ENCODE measurements at regions not wholly inside any gene's neighbourhood (a gene's known extent, or its start where the extent isn't known, plus 50 kb on each side); places are given as distances from the start of the nearest gene placed in this dataset.
A peak's percentile ranks its signal among the peaks of the same experiment; 100 is the strongest.

DNA sequence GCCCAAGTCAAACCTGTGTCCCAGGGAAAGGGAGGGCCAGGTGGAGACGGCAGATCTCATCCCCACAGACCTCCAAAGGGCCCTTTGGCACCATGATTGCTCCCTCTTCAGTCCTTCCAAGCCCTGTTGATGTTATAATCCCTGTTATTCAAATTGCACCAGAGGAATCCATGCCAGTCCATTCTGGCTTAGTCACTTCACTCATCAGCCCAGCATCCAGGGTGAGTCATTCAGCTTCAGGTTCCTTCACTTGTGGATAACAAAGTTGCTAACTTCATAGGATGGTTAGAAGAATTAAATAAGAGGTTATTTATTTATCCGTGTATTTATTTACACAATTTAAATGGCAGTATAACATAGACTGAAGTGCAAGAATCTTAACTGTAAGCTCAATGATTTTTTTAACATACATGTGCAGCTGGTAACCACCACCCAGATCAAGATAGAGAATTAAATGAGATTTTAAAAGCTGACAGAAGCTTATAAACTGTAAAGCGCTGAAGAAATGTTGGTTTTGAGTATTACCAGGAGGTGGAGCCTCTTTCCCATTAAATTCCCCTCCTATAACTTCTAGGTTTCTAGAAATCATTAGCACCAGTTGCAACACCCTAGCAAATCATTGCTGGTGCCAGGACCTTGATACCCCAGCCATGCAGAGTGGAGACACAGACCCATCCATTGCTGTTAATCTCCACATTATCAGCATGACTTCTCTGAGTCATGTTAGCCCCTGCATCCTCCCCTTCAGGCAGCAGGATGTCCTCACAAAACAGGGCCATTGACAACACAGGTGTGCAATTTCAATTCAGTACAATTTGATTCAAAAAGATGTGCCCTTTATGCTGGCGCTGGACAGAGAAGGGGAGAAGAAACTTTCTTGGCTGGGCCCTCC lies 77.4 kb downstream of the SEC61B start:
- H3K27me3 ChIP-seq (ENCODE audit: insufficient read depth, low read depth), result no peaks in the 10 kb centered on the region
- H2AFZ ChIP-seq (ENCODE audit: low read depth), result no peak overlapping the region
- no peaks in the 10 kb centered on the region for H3K36me3 ChIP-seq (ENCODE audit: insufficient read depth)
- no peaks in the 10 kb centered on the region for H3K4me1 ChIP-seq (ENCODE audit: low read depth, poor library complexity, severe bottlenecking)
- H3K9ac ChIP-seq, result no peak overlapping the region
- H3K79me2 ChIP-seq (ENCODE audit: insufficient read depth, low read depth), result no peaks in the 10 kb centered on the region
- no peaks in the 10 kb centered on the region for H4K20me1 ChIP-seq (ENCODE audit: insufficient read depth)
- TF ChIP-seq, protein P1, sequence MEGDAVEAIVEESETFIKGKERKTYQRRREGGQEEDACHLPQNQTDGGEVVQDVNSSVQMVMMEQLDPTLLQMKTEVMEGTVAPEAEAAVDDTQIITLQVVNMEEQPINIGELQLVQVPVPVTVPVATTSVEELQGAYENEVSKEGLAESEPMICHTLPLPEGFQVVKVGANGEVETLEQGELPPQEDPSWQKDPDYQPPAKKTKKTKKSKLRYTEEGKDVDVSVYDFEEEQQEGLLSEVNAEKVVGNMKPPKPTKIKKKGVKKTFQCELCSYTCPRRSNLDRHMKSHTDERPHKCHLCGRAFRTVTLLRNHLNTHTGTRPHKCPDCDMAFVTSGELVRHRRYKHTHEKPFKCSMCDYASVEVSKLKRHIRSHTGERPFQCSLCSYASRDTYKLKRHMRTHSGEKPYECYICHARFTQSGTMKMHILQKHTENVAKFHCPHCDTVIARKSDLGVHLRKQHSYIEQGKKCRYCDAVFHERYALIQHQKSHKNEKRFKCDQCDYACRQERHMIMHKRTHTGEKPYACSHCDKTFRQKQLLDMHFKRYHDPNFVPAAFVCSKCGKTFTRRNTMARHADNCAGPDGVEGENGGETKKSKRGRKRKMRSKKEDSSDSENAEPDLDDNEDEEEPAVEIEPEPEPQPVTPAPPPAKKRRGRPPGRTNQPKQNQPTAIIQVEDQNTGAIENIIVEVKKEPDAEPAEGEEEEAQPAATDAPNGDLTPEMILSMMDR (conservative IDR thresholded peaks at IDR 0.05; ENCODE audit: low read depth, low read length), result peak; percentile 30
- H3K4me2 ChIP-seq, result no peak overlapping the region
- no peak overlapping the region for H3K4me3 ChIP-seq (IDR thresholded peaks at IDR 0.05; ENCODE audit: insufficient read depth, low read depth, low read length)
- no peak overlapping the region for H3K27ac ChIP-seq

DNA sequence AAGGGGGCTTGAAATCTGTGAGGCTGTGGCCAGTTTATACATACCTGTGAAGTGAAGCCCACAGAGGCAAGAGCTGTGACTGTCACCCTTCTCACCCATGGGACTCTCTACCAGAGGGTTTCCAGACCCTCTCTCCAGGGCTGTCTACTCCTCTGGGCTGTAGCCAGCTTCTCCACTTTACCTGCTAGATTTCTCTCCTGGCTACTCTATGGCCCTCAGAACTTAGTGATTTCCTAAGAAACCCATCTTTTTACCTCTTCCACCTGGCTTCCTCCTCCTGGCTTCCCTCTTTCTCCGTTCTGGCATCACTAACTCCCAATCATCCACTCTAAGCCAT lies 78.0 kb downstream of the SEC61B start:
- no peak overlapping the region for H3K27ac ChIP-seq
- no peaks in the 10 kb centered on the region for H4K20me1 ChIP-seq (ENCODE audit: insufficient read depth)
- H3K9ac ChIP-seq, result no peak overlapping the region
- no peaks in the 10 kb centered on the region for H3K36me3 ChIP-seq (ENCODE audit: insufficient read depth)
- no peaks in the 10 kb centered on the region for H3K27me3 ChIP-seq (ENCODE audit: insufficient read depth, low read depth)
- TF ChIP-seq, protein P1 (conservative IDR thresholded peaks at IDR 0.05; ENCODE audit: low read depth, low read length), result no peak
- H2AFZ ChIP-seq (ENCODE audit: low read depth), result no peak overlapping the region
- H3K4me3 ChIP-seq (IDR thresholded peaks at IDR 0.05; ENCODE audit: insufficient read depth, low read depth, low read length), result no peak overlapping the region
- no peak overlapping the region for H3K4me2 ChIP-seq
- H3K4me1 ChIP-seq (ENCODE audit: low read depth, poor library complexity, severe bottlenecking), result no peaks in the 10 kb centered on the region
- H3K79me2 ChIP-seq (ENCODE audit: insufficient read depth, low read depth), result no peaks in the 10 kb centered on the region

DNA sequence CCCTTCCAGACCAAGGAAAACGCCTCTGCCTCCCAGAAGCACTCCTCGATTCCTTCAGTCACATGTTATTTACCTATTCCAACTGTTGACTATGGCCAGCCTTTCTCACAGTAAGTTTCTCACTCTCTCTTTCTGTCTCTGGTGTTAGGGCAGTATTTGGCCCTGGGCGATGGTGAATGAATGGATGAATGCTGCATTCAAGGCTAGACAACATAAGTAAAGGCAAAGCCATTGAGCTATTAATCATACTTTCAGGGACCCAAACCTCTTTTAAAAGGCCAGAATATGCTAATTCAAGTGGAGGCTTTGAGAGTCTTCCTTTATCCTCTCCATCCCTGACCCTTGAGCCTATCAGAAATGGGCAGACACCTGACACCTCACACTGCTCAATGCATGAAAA lies 78.5 kb downstream of the SEC61B start:
- Histone ChIP-seq H3K79me2 (ENCODE audit: insufficient read depth, low read depth) (no peaks in the 10 kb centered on the region), H4K20me1 (ENCODE audit: insufficient read depth) (no peaks in the 10 kb centered on the region), H2AFZ (ENCODE audit: low read depth) (no peak overlapping the region), H3K27ac (no peak overlapping the region), H3K9ac (no peak overlapping the region), H3K4me2 (no peak overlapping the region), H3K4me3 (IDR thresholded peaks at IDR 0.05; ENCODE audit: insufficient read depth, low read depth, low read length) (no peak overlapping the region), H3K27me3 (ENCODE audit: insufficient read depth, low read depth) (no peaks in the 10 kb centered on the region), H3K4me1 (ENCODE audit: low read depth, poor library complexity, severe bottlenecking) (no peaks in the 10 kb centered on the region), H3K36me3 (ENCODE audit: insufficient read depth) (no peaks in the 10 kb centered on the region)
- TF ChIP-seq, protein P1 (conservative IDR thresholded peaks at IDR 0.05; ENCODE audit: low read depth, low read length), result no peak

DNA sequence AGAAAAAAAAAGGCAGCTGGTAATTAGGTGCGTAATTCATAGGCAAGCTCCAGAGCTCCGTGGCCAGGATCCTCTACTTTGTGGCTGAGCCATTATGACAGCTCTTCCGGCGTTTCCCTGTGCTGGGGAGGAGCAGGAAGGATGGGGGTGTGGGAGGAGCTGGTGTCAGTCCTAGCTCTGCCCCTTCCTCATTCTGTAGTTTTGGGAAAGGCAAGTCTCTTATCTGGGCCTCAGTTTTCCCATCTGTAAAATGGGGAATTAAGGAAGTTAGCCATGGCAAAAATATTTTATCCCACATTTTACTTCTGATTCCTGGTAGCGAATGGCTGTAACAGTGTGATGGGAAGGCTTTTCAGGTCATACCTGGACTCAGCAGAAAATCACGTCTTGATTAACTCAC lies 81.1 kb downstream of the SEC61B start:
- Histone ChIP-seq H3K27ac (no peak overlapping the region), H3K9ac (no peak overlapping the region), H3K4me3 (IDR thresholded peaks at IDR 0.05; ENCODE audit: insufficient read depth, low read depth, low read length) (no peak overlapping the region), H3K4me1 (ENCODE audit: low read depth, poor library complexity, severe bottlenecking) (no peaks in the 10 kb centered on the region), H4K20me1 (ENCODE audit: insufficient read depth) (no peaks in the 10 kb centered on the region), H3K79me2 (ENCODE audit: insufficient read depth, low read depth) (no peaks in the 10 kb centered on the region), H2AFZ (ENCODE audit: low read depth) (no peak overlapping the region), H3K27me3 (ENCODE audit: insufficient read depth, low read depth) (no peaks in the 10 kb centered on the region), H3K4me2 (no peak overlapping the region), H3K36me3 (ENCODE audit: insufficient read depth) (no peaks in the 10 kb centered on the region)
- TF ChIP-seq, protein P1 (conservative IDR thresholded peaks at IDR 0.05; ENCODE audit: low read depth, low read length), result no peak
